PC-3 (cell line): ENCODE measurements at regions not wholly inside any gene's neighbourhood (a gene's known extent, or its start where the extent isn't known, plus 50 kb on each side); places are given as distances from the start of the nearest gene placed in this dataset.

Experiments used
- ATAC-seq: fragments of 200-7000 bp; cut with Tn5 transposase; 2 replicates; pipeline ENCODE4 v1.9.1; 2020; ENCODE audit warnings: mild to moderate bottlenecking, moderate library complexity
- BruUV-seq: library from RNA; stranded (reverse); fragments of 400-500 nt; replicated peaks from 2 replicates; lab custom pipeline; 2021; lab: Mats Ljungman, UMichigan
- CTCF ChIA-PET: fragments of 300-600 bp; sonication (Branson Sonifier 250); formaldehyde crosslinking; loops from one replicate; lab custom pipeline; 2022; ENCODE audit warnings: antibody characterized with exemption; lab: Charles Lee
- POLR2A ChIA-PET: fragments of 300-600 bp; sonication (Branson Sonifier 250); formaldehyde crosslinking; loops from one replicate; lab custom pipeline; 2022; ENCODE audit warnings: antibody characterized with exemption; ENCODE audit not compliant: unreplicated experiment; lab: Charles Lee
- DNase-seq: peaks from one replicate; pipeline ENCODE4 v3.0.0-alpha.2; 2015
- H2AFZ ChIP-seq: fragments of 300-600 bp; sonication (generic); 2 replicates; pipeline ENCODE4 v1.6.0; 2016; ENCODE audit warnings: antibody characterized with exemption, low read length
- H3F3A ChIP-seq: fragments of 300-600 bp; sonication (generic); one replicate; pipeline ENCODE4 v1.6.0; 2017; ENCODE audit warnings: antibody characterized with exemption, low read length, control low read depth, mild to moderate bottlenecking; ENCODE audit not compliant: unreplicated experiment
- H3K27ac ChIP-seq: fragments of 300-600 bp; sonication (generic); 2 replicates; pipeline ENCODE4 v1.5.1; 2016; ENCODE audit warnings: mild to moderate bottlenecking, low read length
- H3K27me3 ChIP-seq: fragments of 300-600 bp; sonication (generic); 2 replicates; pipeline ENCODE4 v1.6.1; 2016; ENCODE audit warnings: low read length, mixed read lengths
- H3K36me3 ChIP-seq: fragments of 300-600 bp; sonication (generic); 2 replicates; pipeline ENCODE4 v1.6.1; 2016; ENCODE audit warnings: low read depth, mixed run types, low read length, mixed read lengths
- H3K4me1 ChIP-seq: fragments of 300-600 bp; sonication (generic); 2 replicates; pipeline ENCODE4 v1.5.1; 2016; ENCODE audit warnings: low read length; ENCODE audit not compliant: insufficient read depth
- H3K4me2 ChIP-seq: fragments of 300-600 bp; sonication (generic); 2 replicates; pipeline ENCODE4 v1.6.0; 2016; ENCODE audit warnings: low read length
- H3K4me3 ChIP-seq: fragments of 300-600 bp; sonication (generic); 2 replicates; pipeline ENCODE4 v1.5.1; 2016; ENCODE audit warnings: mild to moderate bottlenecking, low read length, mixed read lengths
- H3K79me2 ChIP-seq: fragments of 300-600 bp; sonication (generic); 2 replicates; pipeline ENCODE4 v1.6.1; 2017; ENCODE audit warnings: low read length, mixed read lengths
- H3K9ac ChIP-seq: fragments of 300-600 bp; sonication (generic); 2 replicates; pipeline ENCODE4 v1.6.0; 2016; ENCODE audit warnings: mild to moderate bottlenecking, low read length
- H3K9me2 ChIP-seq: fragments of 300-600 bp; sonication (generic); replicated peaks from 2 replicates; pipeline ENCODE4 v1.6.1; 2016; ENCODE audit warnings: mixed run types, low read length, mixed read lengths
- H3K9me3 ChIP-seq: fragments of 300-600 bp; sonication (generic); 2 replicates; pipeline ENCODE4 v1.6.1; 2016; ENCODE audit warnings: low read length, mixed read lengths
- H4K20me1 ChIP-seq: fragments of 300-600 bp; sonication (generic); 2 replicates; pipeline ENCODE4 v1.6.1; 2016; ENCODE audit warnings: low read length, mixed read lengths
- CTCF ChIP-seq: fragments of 300-600 bp; sonication (generic); conservative IDR thresholded peaks from 2 replicates; pipeline ENCODE4 v1.5.1; 2017; ENCODE audit warnings: antibody characterized with exemption, low read depth, mild to moderate bottlenecking, low read length
- EZH2 ChIP-seq: fragments of 300-600 bp; sonication (generic); IDR thresholded peaks from one replicate; pipeline ENCODE4 v1.6.1; 2017; ENCODE audit warnings: antibody characterized with exemption, mild to moderate bottlenecking, low read length; ENCODE audit not compliant: unreplicated experiment
- EZH2phosphoT487 ChIP-seq: fragments of 300-600 bp; sonication (generic); IDR thresholded peaks from 2 replicates; pipeline ENCODE4 v1.6.1; 2018; ENCODE audit warnings: mild to moderate bottlenecking, antibody characterized with exemption, low read length, borderline replicate concordance
- intact Hi-C: fragments of 100-400 bp; cut with micrococcal nuclease; formaldehyde crosslinking; loops from 2 replicates; pipeline ENCODE4 v1.9.0; 2023

- DNase-seq, result no peak
- Histone ChIP-seq H3K9ac (no peak overlapping the region), H3K9me2 (no peaks in the 10 kb centered on the region), H3K4me3 (no peak overlapping the region), H3K36me3 (no peaks in the 10 kb centered on the region), H3K4me1 (no peaks in the 10 kb centered on the region), H4K20me1 (no peaks in the 10 kb centered on the region), H3F3A (no peaks in the 10 kb centered on the region), H3K9me3 (no peaks in the 10 kb centered on the region), H2AFZ (no peak overlapping the region), H3K4me2 (no peak overlapping the region), H3K79me2 (no peaks in the 10 kb centered on the region), H3K27me3 (no peaks in the 10 kb centered on the region), H3K27ac (no peak overlapping the region)
- ChIA-PET POLR2A (no interaction called here), CTCF (no interaction called here)
- ATAC-seq, result no peak
- BruUV-seq, result no TSS peak
- intact Hi-C loops, result no loop called here
- TF ChIP-seq EZH2phosphoT487, result no peak
- no peak for TF ChIP-seq CTCF
- no peak for TF ChIP-seq EZH2
Observed at GRCh38 chr5:165157219-165157618, 1651.8 kb downstream of the MAT2B start.

GRCh38 chr5:165161204-165161603 lies 1655.8 kb downstream of the MAT2B start:
- Histone ChIP-seq H3K27ac (no peak overlapping the region), H3K9ac (no peak overlapping the region), H4K20me1 (no peaks in the 10 kb centered on the region), H3K4me3 (no peak overlapping the region), H3K4me1 (no peaks in the 10 kb centered on the region), H3K27me3 (no peaks in the 10 kb centered on the region), H3K9me3 (no peaks in the 10 kb centered on the region), H2AFZ (no peak overlapping the region), H3K36me3 (no peaks in the 10 kb centered on the region), H3K9me2 (no peaks in the 10 kb centered on the region), H3K79me2 (no peaks in the 10 kb centered on the region), H3F3A (no peaks in the 10 kb centered on the region), H3K4me2 (no peak overlapping the region)
- ATAC-seq, result no peak
- ChIA-PET POLR2A (no interaction called here), CTCF (no interaction called here)
- intact Hi-C loops, result no loop called here
- DNase-seq, result no peak
- TF ChIP-seq EZH2phosphoT487, result no peak
- TF ChIP-seq CTCF, result no peak
- TF ChIP-seq EZH2, result no peak
- no TSS peak for BruUV-seq

GRCh38 chr5:165163861-165164260 lies 1658.4 kb downstream of the MAT2B start:
- ATAC-seq, result no peak
- Histone ChIP-seq H3K9me3 (no peaks in the 10 kb centered on the region), H3K27ac (no peak overlapping the region), H3K9me2 (no peaks in the 10 kb centered on the region), H3K79me2 (no peaks in the 10 kb centered on the region), H3K27me3 (no peaks in the 10 kb centered on the region), H2AFZ (no peak overlapping the region), H3F3A (no peaks in the 10 kb centered on the region), H3K9ac (no peak overlapping the region), H3K4me1 (no peaks in the 10 kb centered on the region), H3K4me2 (no peak overlapping the region), H3K36me3 (no peaks in the 10 kb centered on the region), H4K20me1 (no peaks in the 10 kb centered on the region), H3K4me3 (no peak overlapping the region)
- DNase-seq, result no peak
- intact Hi-C loops, result no loop called here
- ChIA-PET CTCF (no interaction called here), POLR2A (no interaction called here)
- no TSS peak for BruUV-seq
- TF ChIP-seq EZH2phosphoT487, result no peak
- TF ChIP-seq CTCF, result no peak
- TF ChIP-seq EZH2, result no peak
